Breast epithelium (tissue), 4 donors: ENCODE measurements at regions not wholly inside any gene's neighbourhood (a gene's known extent, or its start where the extent isn't known, plus 50 kb on each side); places are given as distances from the start of the nearest gene placed in this dataset.

Experiments used
- DNase-seq, 2 donors: peaks; one replicate each; pipeline ENCODE4 v3.0.0-alpha.2; 2019; ENCODE audit warnings: low spot score in 2 of 2
- H3K27ac ChIP-seq, 2 donors: fragments of 200-600 bp; sonication (generic) in 1 of 2; one replicate each; pipeline ENCODE4 v1.5.1; 2016 to 2019; ENCODE audit warnings: mild to moderate bottlenecking in 1 of 2
- H3K27me3 ChIP-seq, 2 donors: fragments of 200-600 bp; sonication (generic) in 1 of 2; one replicate each; pipeline versions ENCODE4 v1.5.1 to v1.6.0; 2017 to 2019; ENCODE audit warnings: control low read depth in 1 of 2, mild to moderate bottlenecking in 1 of 2
- H3K36me3 ChIP-seq: fragments of 200-600 bp; one replicate; pipeline ENCODE4 v1.5.1; 2019
- H3K4me1 ChIP-seq, 2 donors: fragments of 200-600 bp; sonication (generic); one replicate each; pipeline ENCODE4 v1.5.1; 2016 to 2019; ENCODE audit warnings: control low read depth in 1 of 2
- H3K4me3 ChIP-seq, 3 donors: fragments of 200-600 bp; sonication (generic); 1 replicate in 2 of 3; 2 replicates in 1 of 3; pipeline ENCODE4 v1.5.1; 2016 to 2019; ENCODE audit warnings: mild to moderate bottlenecking in 3 of 3, moderate library complexity in 2 of 3
- H3K9me3 ChIP-seq, 2 donors: fragments of 200-600 bp; sonication (generic) in 1 of 2; one replicate each; pipeline ENCODE4 v1.5.1; 2016 to 2019; ENCODE audit warnings: control low read depth in 1 of 2
- POLR2A ChIP-seq: fragments of 450-650 bp; IDR thresholded peaks from one replicate; pipeline ENCODE4 v1.6.1; 2016; ENCODE audit warnings: antibody characterized with exemption, mild to moderate bottlenecking, moderate library complexity
- POLR2AphosphoS5 ChIP-seq, 3 donors: sonication (generic); formaldehyde crosslinking; IDR thresholded peaks; one replicate each; pipeline ENCODE4 v1.6.1; 2017; ENCODE audit warnings: antibody characterized with exemption in 3 of 3
- intact Hi-C: fragments of 100-400 bp; cut with DNase I; formaldehyde crosslinking; loops from one replicate; pipeline ENCODE4 v1.15.1; 2023; ENCODE audit warnings: low total_unique reads
- TF ChIP-seq, protein P1 (sequence below), 3 donors: fragments of 450-650 bp; IDR thresholded peaks; one replicate each; pipeline ENCODE4 v1.5.1; 2016 to 2017; ENCODE audit warnings: antibody characterized with exemption in 3 of 3, mild to moderate bottlenecking in 3 of 3, moderate library complexity in 3 of 3

DNA sequence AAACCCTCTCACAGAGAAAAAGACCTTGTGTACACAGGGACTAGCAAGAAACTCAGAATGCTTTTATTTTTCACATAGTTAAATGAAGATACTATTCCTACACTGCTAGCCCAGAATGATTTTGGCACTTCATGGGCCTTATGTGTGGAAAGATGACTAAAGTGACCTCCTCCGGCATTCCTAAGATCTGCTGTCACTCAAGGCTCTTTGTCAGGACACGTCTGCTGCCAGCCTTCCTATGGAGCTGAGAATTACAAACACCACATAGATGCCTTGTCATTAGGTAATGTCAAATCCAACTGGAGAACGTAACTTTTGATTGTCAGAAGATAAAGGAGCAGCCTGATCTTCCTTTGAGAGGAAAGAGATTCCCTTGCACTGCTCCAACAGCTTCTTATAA lies 249.1 kb downstream of the FAT3 start:
- TF ChIP-seq, protein P1, sequence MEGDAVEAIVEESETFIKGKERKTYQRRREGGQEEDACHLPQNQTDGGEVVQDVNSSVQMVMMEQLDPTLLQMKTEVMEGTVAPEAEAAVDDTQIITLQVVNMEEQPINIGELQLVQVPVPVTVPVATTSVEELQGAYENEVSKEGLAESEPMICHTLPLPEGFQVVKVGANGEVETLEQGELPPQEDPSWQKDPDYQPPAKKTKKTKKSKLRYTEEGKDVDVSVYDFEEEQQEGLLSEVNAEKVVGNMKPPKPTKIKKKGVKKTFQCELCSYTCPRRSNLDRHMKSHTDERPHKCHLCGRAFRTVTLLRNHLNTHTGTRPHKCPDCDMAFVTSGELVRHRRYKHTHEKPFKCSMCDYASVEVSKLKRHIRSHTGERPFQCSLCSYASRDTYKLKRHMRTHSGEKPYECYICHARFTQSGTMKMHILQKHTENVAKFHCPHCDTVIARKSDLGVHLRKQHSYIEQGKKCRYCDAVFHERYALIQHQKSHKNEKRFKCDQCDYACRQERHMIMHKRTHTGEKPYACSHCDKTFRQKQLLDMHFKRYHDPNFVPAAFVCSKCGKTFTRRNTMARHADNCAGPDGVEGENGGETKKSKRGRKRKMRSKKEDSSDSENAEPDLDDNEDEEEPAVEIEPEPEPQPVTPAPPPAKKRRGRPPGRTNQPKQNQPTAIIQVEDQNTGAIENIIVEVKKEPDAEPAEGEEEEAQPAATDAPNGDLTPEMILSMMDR (IDR thresholded peaks at IDR 0.05) = no peak
- TF ChIP-seq POLR2AphosphoS5 (IDR thresholded peaks at IDR 0.05) (no peak), POLR2A (no peak)
- Histone ChIP-seq H3K4me3 (no peak overlapping the region), H3K27ac (no peak overlapping the region), H3K36me3 (no peaks in the 10 kb centered on the region), H3K9me3 (no peaks in the 10 kb centered on the region), H3K4me1 (no peaks in the 10 kb centered on the region), H3K27me3 (no peaks in the 10 kb centered on the region)
- DNase-seq = no peak
- intact Hi-C loops = no loop called here

DNA sequence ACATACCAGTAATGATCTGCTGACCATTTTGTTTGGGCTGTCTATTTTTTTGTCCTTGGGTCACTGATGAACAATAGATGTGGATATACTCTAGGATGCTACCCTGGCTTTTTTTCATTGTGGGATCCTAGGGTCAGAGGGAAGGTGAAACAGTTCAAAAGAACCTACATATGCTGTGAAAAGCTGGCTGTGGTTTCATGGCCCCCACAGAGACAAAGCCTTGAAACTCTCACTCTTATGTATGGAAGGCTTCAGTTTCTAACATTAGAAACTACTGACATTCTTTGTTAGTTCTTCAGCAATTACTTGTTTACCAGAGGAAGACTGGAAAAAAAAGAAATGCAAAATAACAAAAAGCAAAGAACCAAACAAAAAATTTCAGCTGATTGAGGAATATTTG lies 250.7 kb downstream of the FAT3 start:
- Histone ChIP-seq H3K4me3 (no peak overlapping the region), H3K4me1 (no peaks in the 10 kb centered on the region), H3K36me3 (no peaks in the 10 kb centered on the region), H3K9me3 (no peaks in the 10 kb centered on the region), H3K27ac (no peak overlapping the region), H3K27me3 (no peaks in the 10 kb centered on the region)
- intact Hi-C loops = loop anchor here (5.0 kb wide), 1 partner anchor 1068 kb away; no protein-coding TSS in a partner anchor
- no peak for TF ChIP-seq POLR2AphosphoS5 (IDR thresholded peaks at IDR 0.05)
- no peak for TF ChIP-seq POLR2A
- TF ChIP-seq, protein P1 (IDR thresholded peaks at IDR 0.05) = no peak
- no peak for DNase-seq

DNA sequence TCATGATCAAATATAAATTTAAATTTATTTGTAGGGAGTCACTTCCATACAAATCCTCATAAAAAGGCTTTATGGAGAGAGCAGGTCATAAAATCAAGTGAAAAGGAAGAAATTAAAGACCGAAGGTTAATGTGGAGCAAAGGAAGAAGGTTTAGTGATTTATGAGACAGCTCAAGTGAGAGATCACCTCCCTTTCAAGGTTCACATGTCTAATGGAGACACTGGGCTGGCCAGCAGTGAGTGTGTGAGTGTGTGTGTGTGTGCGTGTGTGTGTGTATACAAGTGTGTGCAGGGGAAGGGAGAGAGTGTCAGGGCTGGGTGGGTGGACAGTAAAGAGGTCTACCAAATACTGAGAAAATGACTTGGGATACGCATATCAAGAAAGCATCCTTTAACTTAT lies 251.2 kb downstream of the FAT3 start:
- Histone ChIP-seq H3K9me3 (no peaks in the 10 kb centered on the region), H3K4me3 (no peak overlapping the region), H3K27me3 (no peaks in the 10 kb centered on the region), H3K36me3 (no peaks in the 10 kb centered on the region), H3K4me1 (no peaks in the 10 kb centered on the region), H3K27ac (no peak overlapping the region)
- DNase-seq = no peak
- intact Hi-C loops = loop anchor here (5.0 kb wide), 1 partner anchor 1069 kb away; no protein-coding TSS in a partner anchor
- TF ChIP-seq, protein P1 (IDR thresholded peaks at IDR 0.05) = no peak
- TF ChIP-seq POLR2A (no peak), POLR2AphosphoS5 (IDR thresholded peaks at IDR 0.05) (no peak)

DNA sequence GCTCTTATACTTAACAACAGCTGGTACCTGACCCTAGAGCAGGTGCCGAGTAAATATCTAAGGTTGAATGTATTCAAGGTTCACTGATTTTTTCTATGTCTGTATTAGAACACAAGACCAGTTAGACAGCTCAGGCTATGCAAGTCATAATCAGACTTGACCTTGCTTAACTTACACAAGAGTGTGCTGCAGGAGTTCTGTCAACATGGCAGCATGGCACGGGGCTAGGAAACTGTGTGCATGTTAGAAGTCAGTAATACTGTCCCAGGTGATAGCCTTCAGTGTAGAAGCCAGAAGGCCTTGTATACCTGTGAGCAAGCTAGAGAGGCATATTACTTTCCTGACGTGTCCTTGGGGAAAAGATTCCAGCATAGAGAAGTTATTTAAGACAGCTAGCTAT lies 253.1 kb downstream of the FAT3 start:
- Histone ChIP-seq H3K27me3 (no peaks in the 10 kb centered on the region), H3K4me1 (no peaks in the 10 kb centered on the region), H3K36me3 (no peaks in the 10 kb centered on the region), H3K4me3 (no peak overlapping the region), H3K27ac (no peak overlapping the region), H3K9me3 (no peaks in the 10 kb centered on the region)
- DNase-seq = no peak
- intact Hi-C loops = loop anchor here (5.0 kb wide), 1 partner anchor 1070 kb away; no protein-coding TSS in a partner anchor
- TF ChIP-seq POLR2A (no peak), POLR2AphosphoS5 (IDR thresholded peaks at IDR 0.05) (no peak)
- TF ChIP-seq, protein P1 (IDR thresholded peaks at IDR 0.05) = no peak

DNA sequence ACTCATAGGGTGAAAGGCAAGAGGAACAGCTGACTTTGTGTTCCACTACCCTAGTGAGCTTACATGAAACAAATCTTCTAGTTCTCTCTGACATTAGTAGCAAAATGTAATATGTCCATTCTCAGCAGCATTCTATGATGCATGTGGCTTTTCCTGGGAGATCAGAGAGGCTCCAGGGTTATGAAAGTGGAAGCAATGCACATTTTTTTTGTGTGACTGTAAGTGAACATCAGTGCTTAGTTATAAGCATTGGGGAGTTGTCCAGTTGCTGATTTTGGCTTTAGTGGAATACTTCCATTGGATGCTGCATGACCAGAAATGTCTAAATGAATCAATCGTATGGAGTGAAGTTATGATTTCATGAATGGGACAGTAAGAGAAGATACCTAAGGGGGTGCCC lies 255.9 kb downstream of the FAT3 start:
- TF ChIP-seq, protein P1 (IDR thresholded peaks at IDR 0.05) = no peak
- intact Hi-C loops = no loop called here
- H3K27me3 ChIP-seq = no peaks in the 10 kb centered on the region

More for the DNA sequence above, 255.9 kb downstream of the FAT3 start:
- H3K4me1 ChIP-seq = no peaks in the 10 kb centered on the region
- no peaks in the 10 kb centered on the region for H3K9me3 ChIP-seq
- no peak for DNase-seq
- H3K4me3 ChIP-seq = no peak overlapping the region
- H3K27ac ChIP-seq = no peak overlapping the region
- H3K36me3 ChIP-seq = no peaks in the 10 kb centered on the region
